Epithelial cell of esophagus (primary cell): ENCODE measurements at regions not wholly inside any gene's neighbourhood (a gene's known extent, or its start where the extent isn't known, plus 50 kb on each side); places are given as distances from the start of the nearest gene placed in this dataset.
"Not testable (repeated sequence)": the region's sequence is repeated elsewhere in the genome, so short reads cannot be mapped to it uniquely, and the experiment has no call there.

Experiments used
- DNase-seq: peaks from one replicate; pipeline ENCODE4 v3.0.0; 2010; ENCODE audit warnings: low read depth
- H3K4me3 ChIP-seq: 2 replicates; pipeline ENCODE4 v1.5.1; 2011; ENCODE audit warnings: mild to moderate bottlenecking, low read length, control low read depth
- TF ChIP-seq, protein P1 (sequence below): IDR thresholded peaks from 2 replicates; pipeline ENCODE4 v1.5.1; 2011; ENCODE audit warnings: low read depth, mild to moderate bottlenecking, low read length, control low read depth, inconsistent platforms; ENCODE audit not compliant: insufficient read depth; ENCODE audit errors: missing control alignments

DNA sequence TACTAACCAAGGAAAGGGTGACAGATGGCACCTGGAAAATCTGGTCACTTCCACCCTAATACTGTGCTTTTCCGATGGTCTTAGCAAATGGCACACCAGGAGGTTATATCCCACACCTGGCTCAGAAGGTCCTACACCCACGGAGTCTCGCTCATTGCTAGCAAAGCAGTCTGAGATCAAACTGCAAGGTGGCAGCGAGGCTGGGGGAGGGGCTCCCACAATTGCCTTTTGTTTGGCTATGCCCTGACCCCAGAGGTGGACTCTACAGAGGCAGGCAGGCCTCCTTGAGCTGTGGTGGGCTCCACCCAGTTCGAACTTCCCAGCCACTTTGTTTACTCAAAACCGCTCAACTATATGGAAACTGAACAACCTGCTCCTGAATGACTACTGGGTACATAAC lies 50.3 kb upstream of the UGT2B15 start:
- not testable (repeated sequence) for H3K4me3 ChIP-seq, DNase-seq

DNA sequence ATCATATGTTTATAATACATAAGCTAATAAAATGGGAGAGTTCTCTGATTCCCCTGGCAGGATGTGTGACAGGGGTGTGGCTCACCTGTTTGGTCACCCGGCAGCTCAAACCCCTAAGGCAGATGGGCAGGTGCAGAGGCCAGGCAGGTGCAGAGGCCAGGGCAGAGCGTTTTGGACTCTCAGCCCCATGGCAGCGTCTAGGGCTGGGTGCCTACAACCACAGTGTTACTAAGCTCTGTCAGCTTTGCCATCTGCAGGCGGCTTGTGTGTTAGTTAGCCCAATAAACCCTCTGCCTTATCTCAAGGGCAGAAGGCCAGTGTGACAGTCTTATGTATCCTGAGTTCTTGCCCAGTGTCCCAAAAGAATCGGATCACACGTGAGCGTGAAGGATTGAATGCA lies 54.0 kb upstream of the UGT2B15 start:
- TF ChIP-seq, protein P1, sequence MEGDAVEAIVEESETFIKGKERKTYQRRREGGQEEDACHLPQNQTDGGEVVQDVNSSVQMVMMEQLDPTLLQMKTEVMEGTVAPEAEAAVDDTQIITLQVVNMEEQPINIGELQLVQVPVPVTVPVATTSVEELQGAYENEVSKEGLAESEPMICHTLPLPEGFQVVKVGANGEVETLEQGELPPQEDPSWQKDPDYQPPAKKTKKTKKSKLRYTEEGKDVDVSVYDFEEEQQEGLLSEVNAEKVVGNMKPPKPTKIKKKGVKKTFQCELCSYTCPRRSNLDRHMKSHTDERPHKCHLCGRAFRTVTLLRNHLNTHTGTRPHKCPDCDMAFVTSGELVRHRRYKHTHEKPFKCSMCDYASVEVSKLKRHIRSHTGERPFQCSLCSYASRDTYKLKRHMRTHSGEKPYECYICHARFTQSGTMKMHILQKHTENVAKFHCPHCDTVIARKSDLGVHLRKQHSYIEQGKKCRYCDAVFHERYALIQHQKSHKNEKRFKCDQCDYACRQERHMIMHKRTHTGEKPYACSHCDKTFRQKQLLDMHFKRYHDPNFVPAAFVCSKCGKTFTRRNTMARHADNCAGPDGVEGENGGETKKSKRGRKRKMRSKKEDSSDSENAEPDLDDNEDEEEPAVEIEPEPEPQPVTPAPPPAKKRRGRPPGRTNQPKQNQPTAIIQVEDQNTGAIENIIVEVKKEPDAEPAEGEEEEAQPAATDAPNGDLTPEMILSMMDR = no peak
- H3K4me3 ChIP-seq = no peak overlapping the region
- DNase-seq = no peak

DNA sequence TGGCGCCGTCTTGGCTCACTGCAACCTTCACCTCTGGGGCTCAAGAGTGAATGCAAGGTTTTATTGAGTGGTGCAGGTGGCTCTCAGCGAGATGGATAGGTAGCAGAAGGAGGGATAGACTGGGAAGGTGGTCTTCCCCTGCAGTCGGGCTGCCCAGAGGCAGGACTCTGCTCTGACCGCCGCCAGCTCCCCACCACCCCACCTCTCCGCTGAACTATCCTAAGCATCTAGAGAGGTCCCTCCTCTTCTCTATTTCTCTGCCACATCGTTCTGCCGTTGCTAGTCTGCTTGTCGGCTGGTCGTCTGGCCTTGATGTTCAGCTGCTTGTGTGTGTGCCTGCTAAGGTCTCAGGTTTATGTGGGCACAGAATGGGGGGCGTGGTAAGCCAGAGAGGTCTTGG lies 54.5 kb upstream of the UGT2B15 start:
- no peak overlapping the region for H3K4me3 ChIP-seq
- no peak for DNase-seq
- TF ChIP-seq, protein P1 = no peak

DNA sequence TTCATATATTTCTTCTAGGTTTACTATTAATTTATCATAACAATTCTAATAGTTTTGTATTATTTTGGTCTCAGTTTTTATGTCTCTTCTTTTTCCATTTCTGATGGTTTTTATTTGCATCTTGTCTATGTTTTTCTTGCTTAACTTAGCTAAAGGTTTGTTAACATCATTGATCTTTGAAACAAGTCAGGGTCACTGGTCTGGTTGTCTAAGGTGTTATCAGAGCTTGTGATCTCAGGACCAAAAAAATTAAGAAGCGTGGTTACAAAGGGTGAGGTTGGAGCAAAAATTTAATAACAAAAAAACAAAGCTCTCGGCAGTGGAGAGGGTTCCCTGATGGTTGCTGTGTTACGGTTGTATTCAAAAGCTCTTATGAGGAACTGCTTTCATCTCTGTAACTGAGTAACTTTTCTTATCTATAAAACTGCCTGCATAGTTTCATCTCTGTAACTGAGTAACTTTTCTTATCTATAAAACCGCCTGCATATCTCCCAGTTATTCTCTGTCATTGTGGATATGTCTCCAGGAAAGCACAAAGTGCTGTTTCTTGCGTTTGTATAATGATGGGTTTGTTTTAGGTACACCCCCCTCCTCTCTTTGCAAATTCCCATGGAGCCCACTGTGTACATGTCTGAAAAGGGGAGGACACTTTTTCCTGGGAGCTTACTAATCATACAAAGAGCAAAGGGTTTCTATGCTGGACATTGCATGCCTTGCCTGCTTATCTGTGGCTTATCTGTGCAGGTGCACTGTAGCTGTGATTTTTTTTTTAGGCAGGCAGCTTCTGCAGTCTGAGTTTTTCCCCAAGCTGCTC lies 62.4 kb upstream of the UGT2B15 start:
- H3K4me3 ChIP-seq = no peak overlapping the region
- TF ChIP-seq, protein P1 = no peak
- no peak for DNase-seq

DNA sequence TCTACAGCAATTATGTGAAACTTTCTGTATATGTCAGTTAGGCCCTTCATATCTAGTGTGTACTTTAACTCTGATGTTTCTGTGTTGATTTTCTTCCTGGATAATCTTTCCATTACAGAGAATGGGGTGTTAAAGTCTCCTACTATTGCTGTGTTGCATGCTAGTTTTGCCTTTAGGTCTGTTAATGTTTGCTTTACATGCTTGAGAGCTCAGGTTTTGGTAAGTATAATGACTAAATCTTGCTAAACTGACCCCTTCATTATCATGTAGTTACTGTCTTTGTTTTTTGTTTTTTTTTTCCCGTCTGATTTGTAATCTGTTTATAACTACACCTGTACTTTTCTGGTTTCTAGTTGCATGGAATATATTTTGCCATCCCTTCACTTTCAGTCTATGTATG lies 63.6 kb upstream of the UGT2B15 start:
- H3K4me3 ChIP-seq = no peak overlapping the region
- no peak for DNase-seq
- TF ChIP-seq, protein P1 = no peak

DNA sequence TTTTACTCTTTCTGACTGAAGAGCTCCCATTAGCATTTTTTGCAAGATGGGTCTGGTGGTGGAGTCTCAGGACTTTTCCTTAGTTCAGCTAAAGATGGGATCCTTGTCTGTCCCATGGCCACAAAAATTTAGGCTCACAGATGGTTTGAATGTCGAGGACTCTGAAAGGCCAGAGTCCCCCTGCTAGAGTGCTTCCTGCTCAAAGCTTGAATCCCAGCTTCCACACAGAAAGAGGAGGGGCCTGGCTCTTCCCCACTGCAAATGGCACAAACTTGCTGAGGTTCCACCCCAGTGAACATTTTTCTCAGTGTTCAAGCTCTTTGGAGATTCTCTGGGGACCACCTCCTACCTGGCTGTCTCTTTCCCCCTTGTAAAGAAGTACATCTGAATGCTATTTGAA lies 64.7 kb upstream of the UGT2B15 start:
- DNase-seq = no peak
- no peak overlapping the region for H3K4me3 ChIP-seq
- TF ChIP-seq, protein P1 = no peak

DNA sequence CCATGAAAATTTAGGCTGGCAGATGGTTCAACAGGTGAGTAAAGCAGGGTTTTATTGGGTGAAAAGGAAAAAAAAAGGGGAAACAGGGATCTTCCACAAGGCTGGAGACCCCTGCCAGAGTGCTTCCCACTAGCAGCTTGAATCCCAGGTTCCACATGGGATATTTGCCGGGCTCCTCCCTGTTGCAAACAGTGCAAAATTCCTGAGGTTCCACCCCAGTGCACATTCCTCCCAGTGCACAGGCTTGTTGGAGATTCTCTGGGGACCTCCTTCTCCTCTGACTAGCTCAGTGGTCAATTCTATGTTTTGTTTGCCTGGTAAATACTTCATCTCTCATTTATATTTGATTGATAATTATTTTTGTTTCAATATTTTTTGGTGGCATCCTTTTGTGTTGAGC lies 66.4 kb upstream of the UGT2B15 start:
- no peak overlapping the region for H3K4me3 ChIP-seq
- no peak for DNase-seq
- TF ChIP-seq, protein P1 = no peak
